Endothelial cell of umbilical vein (primary cell): ENCODE measurements at regions not wholly inside any gene's neighbourhood (a gene's known extent, or its start where the extent isn't known, plus 50 kb on each side); places are given as distances from the start of the nearest gene placed in this dataset.

ENCODE experiments used
- EZH2 ChIP-seq: IDR thresholded peaks from 2 replicates; pipeline ENCODE4 v1.6.1; 2012; ENCODE audit warnings: borderline replicate concordance, low read depth, mild to moderate bottlenecking, moderate library complexity, low read length, inconsistent platforms; ENCODE audit not compliant: severe bottlenecking
- POLR2A ChIP-seq: IDR thresholded peaks from 2 replicates; pipeline ENCODE4 v1.6.1; 2012; ENCODE audit warnings: low read depth, mild to moderate bottlenecking, control low read depth, low read length

- no peak for TF ChIP-seq POLR2A
- TF ChIP-seq EZH2, result no peak
Measured at GRCh38 chr1:112828716-112829115, 113.6 kb upstream of the PPM1J start.
